OCI-LY3 (cell line): ENCODE measurements at regions not wholly inside any gene's neighbourhood (a gene's known extent, or its start where the extent isn't known, plus 50 kb on each side); places are given as distances from the start of the nearest gene placed in this dataset.

Experiments used
- EZH2phosphoT487 ChIP-seq: fragments of 200-600 bp; shearing (Covaris generic); IDR thresholded peaks from 2 replicates; pipeline ENCODE4 v1.6.1; 2018; ENCODE audit warnings: antibody characterized with exemption, mixed run types, low read depth
- TF ChIP-seq, protein P1 (sequence below): fragments of 200-600, 300-600 bp; sonication (generic); IDR thresholded peaks from 2 replicates; pipeline ENCODE4 v1.5.1; 2014; ENCODE audit warnings: antibody characterized with exemption, low read length, low read depth

DNA sequence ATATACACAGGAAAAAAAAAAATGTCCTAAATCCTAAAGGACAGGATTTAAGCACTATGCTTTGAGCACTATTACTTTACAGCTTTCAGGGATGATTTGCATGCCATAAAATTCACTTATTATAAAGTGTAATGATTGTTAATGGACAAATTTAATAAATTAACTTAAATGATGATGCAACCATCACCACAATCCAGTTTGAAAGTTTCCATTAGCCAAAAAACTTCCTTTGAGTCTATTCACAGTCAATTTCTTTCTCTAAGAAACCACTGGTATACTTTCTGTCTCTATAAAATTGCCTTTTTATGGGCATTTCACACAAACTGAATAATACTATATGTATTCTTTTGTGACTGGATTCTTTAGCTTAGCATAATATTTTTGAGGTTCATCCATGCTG, 111.1 kb upstream of the RIOK3 start:
- TF ChIP-seq, protein P1, sequence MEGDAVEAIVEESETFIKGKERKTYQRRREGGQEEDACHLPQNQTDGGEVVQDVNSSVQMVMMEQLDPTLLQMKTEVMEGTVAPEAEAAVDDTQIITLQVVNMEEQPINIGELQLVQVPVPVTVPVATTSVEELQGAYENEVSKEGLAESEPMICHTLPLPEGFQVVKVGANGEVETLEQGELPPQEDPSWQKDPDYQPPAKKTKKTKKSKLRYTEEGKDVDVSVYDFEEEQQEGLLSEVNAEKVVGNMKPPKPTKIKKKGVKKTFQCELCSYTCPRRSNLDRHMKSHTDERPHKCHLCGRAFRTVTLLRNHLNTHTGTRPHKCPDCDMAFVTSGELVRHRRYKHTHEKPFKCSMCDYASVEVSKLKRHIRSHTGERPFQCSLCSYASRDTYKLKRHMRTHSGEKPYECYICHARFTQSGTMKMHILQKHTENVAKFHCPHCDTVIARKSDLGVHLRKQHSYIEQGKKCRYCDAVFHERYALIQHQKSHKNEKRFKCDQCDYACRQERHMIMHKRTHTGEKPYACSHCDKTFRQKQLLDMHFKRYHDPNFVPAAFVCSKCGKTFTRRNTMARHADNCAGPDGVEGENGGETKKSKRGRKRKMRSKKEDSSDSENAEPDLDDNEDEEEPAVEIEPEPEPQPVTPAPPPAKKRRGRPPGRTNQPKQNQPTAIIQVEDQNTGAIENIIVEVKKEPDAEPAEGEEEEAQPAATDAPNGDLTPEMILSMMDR, result no peak
- TF ChIP-seq EZH2phosphoT487, result no peak
